Thyroid gland (tissue), 4 donors: ENCODE measurements at regions not wholly inside any gene's neighbourhood (a gene's known extent, or its start where the extent isn't known, plus 50 kb on each side); places are given as distances from the start of the nearest gene placed in this dataset.

Experiments
- DNase-seq, 2 donors: peaks; one replicate each; pipeline ENCODE4 v3.0.0-alpha.2; 2019
- H3K27ac ChIP-seq, 3 donors: fragments of 200-600 bp; sonication (generic); 1 replicate in 2 of 3; 2 replicates in 1 of 3; pipeline ENCODE4 v1.5.1; 2016 to 2019; ENCODE audit warnings: mild to moderate bottlenecking in 1 of 3, moderate library complexity in 1 of 3
- H3K27me3 ChIP-seq: fragments of 200-600 bp; sonication (generic); one replicate; pipeline ENCODE4 v1.5.1; 2019
- H3K36me3 ChIP-seq, 2 donors: fragments of 200-600 bp; sonication (generic); one replicate each; pipeline ENCODE4 v1.5.1; 2016 to 2019
- H3K4me1 ChIP-seq, 2 donors: fragments of 200-600 bp; sonication (generic); one replicate each; pipeline ENCODE4 v1.5.1; 2017 to 2019
- H3K4me3 ChIP-seq, 3 donors: fragments of 200-600 bp; sonication (generic); replicated peaks in 1 of 3; 1 replicate in 2 of 3; 2 replicates in 1 of 3; pipeline ENCODE4 v1.5.1; 2016; ENCODE audit warnings: mild to moderate bottlenecking in 1 of 3
- H3K9me3 ChIP-seq: fragments of 200-600 bp; sonication (generic); one replicate; pipeline ENCODE4 v1.5.1; 2017
- POLR2A ChIP-seq, 2 donors: fragments of 450-650 bp; IDR thresholded peaks; one replicate each; pipeline ENCODE4 v1.6.1; 2017; ENCODE audit warnings: antibody characterized with exemption in 2 of 2, mild to moderate bottlenecking in 2 of 2, moderate library complexity in 1 of 2
- WGBS, 2 donors: methylation state at CpG; one replicate each; pipeline ENCODE4 v1.1.5; 2017; 5-methylcytosine and 5-hydroxymethylcytosine counted together
- intact Hi-C: fragments of 100-400 bp; cut with DNase I; formaldehyde crosslinking; loops from one replicate; pipeline ENCODE4 v1.15.1; 2023
- TF ChIP-seq, protein P1 (sequence below), 6 experiments: fragments of 200-600 bp in 3 of 6; fragments of 450-650 bp in 3 of 6; sonication (generic) in 3 of 6; IDR thresholded peaks; one replicate each; pipeline ENCODE4 v1.5.1; 2016 to 2019; ENCODE audit warnings: antibody characterized with exemption in 6 of 6, mild to moderate bottlenecking in 2 of 6, inconsistent platforms in 1 of 6, moderate library complexity in 1 of 6

DNA sequence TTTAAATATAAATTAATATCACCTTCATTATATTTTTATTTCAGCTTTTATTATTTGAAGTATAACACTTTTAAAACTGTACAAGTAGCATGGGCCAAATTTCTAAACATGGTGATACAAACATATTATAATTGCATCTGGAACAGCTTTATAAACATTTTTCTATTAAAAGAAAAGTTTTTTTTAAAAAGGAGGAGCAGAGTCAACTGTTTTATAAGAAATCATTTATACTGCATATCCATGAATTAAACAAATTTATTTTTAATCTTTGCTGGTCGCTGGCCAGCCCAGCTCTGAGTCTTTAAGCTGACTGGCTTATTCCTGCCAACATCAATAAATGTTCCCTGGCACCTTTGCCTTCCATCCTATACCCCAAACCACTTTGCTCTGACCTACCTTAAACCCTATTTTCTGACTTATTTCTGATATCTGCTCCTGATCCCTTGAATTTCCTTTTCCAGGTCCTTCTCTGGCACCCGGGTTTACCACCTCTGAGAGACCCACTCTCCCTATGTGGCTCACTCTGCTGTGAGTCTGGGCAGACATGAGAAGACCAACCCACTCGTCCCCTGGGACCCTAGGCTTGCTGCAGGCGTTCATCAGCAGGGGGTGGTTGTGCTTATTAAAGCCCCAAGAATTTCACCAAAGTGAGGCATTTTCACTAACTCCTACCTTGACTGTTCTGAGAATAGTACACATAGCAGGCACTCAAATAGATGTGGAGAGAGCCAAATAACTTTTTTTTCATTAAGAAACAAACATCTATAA lies 220.3 kb downstream of the KLF12 start:
- H3K27ac ChIP-seq = no peak overlapping the region
- no peak overlapping the region for H3K4me3 ChIP-seq
- H3K9me3 ChIP-seq = no peaks in the 10 kb centered on the region
- TF ChIP-seq, protein P1, sequence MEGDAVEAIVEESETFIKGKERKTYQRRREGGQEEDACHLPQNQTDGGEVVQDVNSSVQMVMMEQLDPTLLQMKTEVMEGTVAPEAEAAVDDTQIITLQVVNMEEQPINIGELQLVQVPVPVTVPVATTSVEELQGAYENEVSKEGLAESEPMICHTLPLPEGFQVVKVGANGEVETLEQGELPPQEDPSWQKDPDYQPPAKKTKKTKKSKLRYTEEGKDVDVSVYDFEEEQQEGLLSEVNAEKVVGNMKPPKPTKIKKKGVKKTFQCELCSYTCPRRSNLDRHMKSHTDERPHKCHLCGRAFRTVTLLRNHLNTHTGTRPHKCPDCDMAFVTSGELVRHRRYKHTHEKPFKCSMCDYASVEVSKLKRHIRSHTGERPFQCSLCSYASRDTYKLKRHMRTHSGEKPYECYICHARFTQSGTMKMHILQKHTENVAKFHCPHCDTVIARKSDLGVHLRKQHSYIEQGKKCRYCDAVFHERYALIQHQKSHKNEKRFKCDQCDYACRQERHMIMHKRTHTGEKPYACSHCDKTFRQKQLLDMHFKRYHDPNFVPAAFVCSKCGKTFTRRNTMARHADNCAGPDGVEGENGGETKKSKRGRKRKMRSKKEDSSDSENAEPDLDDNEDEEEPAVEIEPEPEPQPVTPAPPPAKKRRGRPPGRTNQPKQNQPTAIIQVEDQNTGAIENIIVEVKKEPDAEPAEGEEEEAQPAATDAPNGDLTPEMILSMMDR (IDR thresholded peaks at IDR 0.05) = no peak
- no peak for TF ChIP-seq POLR2A (IDR thresholded peaks at IDR 0.05)
- H3K4me1 ChIP-seq = peaks cover 0 to 4% of the 10 kb centered on the region in 2 donors
- no peaks in the 10 kb centered on the region for H3K36me3 ChIP-seq
- no peak for DNase-seq
- intact Hi-C loops = no loop called here
- no peaks in the 10 kb centered on the region for H3K27me3 ChIP-seq
- 52% methylated on average over 4 of the region's 4 CpGs for WGBS, 2 donors

DNA sequence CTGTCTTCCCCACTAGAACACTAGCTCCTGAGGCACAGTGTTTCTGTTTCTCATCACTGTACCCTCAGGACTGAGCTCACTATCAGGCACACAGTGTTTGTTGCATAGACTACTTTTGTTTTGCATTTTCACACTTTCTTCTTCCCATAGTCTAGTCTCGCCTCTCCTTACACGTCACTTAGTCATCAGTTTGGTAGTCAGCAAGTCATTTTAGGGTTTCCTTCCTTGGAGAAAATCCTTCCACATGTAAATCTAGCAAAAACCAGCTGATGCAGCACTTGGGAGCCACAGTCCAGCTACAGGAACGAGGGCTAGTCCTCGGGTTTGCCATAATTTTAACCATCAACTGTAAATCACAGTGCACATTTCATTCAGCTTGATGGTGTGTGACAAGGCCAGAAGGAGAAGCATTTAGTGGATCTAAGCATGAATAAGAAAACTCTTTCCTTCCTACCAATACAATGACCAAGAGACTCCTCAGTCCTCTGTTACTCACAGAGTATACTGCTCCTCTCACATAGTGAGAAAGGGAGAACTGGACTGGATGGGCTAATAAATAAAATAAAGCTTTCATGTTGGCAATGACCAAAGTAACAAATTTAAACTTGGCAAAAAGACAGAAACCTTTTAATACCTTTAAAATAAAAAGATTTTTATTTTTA lies 221.0 kb downstream of the KLF12 start:
- Histone ChIP-seq H3K36me3 (no peaks in the 10 kb centered on the region), H3K4me3 (no peak overlapping the region)
- intact Hi-C loops = no loop called here

DNA sequence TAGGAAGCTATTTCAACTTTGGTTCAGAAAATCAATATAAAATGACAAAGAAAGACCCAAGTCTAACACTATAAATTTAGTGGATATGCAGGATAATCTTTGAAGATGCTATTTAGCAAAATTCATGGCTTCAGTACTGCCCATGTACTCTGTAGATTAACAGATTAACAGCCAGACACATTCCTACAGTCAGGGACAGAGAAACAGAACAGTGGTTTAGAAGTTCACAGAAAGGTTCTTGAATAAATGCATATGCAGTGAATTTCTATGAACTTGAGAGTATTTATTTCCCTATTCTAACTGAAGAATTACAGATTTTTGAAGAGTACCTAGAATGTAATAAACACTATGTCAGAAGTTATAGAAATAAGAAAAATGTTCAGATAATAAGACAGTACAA lies 222.8 kb downstream of the KLF12 start:
- intact Hi-C loops = no loop called here
- no peak overlapping the region for H3K27ac ChIP-seq

More for the DNA sequence above, 221.0 kb downstream of the KLF12 start:
- no peaks in the 10 kb centered on the region for H3K27me3 ChIP-seq
- WGBS, 2 donors = 67 to 79% methylated on average over 4 of the region's 4 CpGs
- no peak for DNase-seq
- no peaks in the 10 kb centered on the region for H3K9me3 ChIP-seq
- H3K4me1 ChIP-seq = peaks cover 0 to 4% of the 10 kb centered on the region in 2 donors
- no peak overlapping the region for H3K27ac ChIP-seq
- TF ChIP-seq, protein P1 (IDR thresholded peaks at IDR 0.05) = no peak
- TF ChIP-seq POLR2A (IDR thresholded peaks at IDR 0.05) = no peak

DNA sequence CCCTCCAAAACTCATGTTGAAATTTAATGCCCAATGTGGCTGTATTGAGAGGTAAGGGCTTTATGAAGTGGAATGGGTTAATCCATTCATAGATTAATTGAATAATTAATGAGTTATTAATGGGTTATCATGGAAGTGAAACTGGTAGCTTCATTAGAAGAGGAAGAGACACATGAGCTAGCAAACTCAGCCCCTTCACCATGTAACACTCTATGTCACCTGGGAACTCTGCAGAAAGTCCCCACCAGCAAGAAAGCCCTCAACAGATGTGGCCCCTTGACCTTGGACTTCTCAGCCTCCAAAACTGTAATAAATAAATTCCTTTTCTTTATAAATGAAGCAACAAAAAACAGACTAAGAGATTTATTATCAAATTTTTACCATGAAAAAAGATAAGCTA lies 223.5 kb downstream of the KLF12 start:
- DNase-seq = no peak
- Histone ChIP-seq H3K27ac (no peak overlapping the region), H3K9me3 (no peaks in the 10 kb centered on the region), H3K4me1 (peaks cover 0 to 4% of the 10 kb centered on the region in 2 donors), H3K27me3 (no peaks in the 10 kb centered on the region), H3K4me3 (no peak overlapping the region), H3K36me3 (no peaks in the 10 kb centered on the region)
- intact Hi-C loops = no loop called here
- TF ChIP-seq, protein P1 (IDR thresholded peaks at IDR 0.05) = no peak
- TF ChIP-seq POLR2A (IDR thresholded peaks at IDR 0.05) = no peak

More for the DNA sequence above, 222.8 kb downstream of the KLF12 start:
- Histone ChIP-seq H3K36me3 (no peaks in the 10 kb centered on the region), H3K27me3 (no peaks in the 10 kb centered on the region), H3K4me1 (peaks cover 0 to 4% of the 10 kb centered on the region in 2 donors), H3K4me3 (no peak overlapping the region), H3K9me3 (no peaks in the 10 kb centered on the region)
- no peak for DNase-seq
- TF ChIP-seq POLR2A (IDR thresholded peaks at IDR 0.05) = no peak
- TF ChIP-seq, protein P1 (IDR thresholded peaks at IDR 0.05) = no peak

DNA sequence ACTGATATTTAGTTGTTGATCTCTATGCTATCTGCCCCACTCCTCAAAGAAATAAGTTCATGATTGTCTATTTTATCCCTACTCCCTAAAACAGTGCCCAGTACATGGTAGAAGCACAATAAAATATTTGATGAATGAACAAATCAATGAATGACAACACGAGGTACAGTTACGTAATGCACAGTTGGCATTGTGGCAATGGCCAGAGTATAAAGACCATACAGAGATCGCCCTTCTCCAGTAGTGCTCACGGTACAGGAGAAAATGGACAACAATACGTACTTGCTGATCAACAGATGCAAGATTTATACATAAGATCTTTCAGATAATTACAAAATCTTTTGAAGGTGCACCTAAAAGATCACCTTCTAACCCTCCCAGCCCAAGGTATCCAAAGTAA lies 225.4 kb downstream of the KLF12 start:
- H3K4me1 ChIP-seq = no peaks in the 10 kb centered on the region
- TF ChIP-seq, protein P1 (IDR thresholded peaks at IDR 0.05) = no peak
- no peak for TF ChIP-seq POLR2A (IDR thresholded peaks at IDR 0.05)
- H3K27ac ChIP-seq = no peak overlapping the region
- no peaks in the 10 kb centered on the region for H3K27me3 ChIP-seq
- no peaks in the 10 kb centered on the region for H3K36me3 ChIP-seq
- 96 to 98% methylated on average over 5 of the region's 5 CpGs for WGBS, 2 donors
- no peaks in the 10 kb centered on the region for H3K9me3 ChIP-seq
- DNase-seq = no peak
- H3K4me3 ChIP-seq = no peak overlapping the region
- intact Hi-C loops = no loop called here
